GM12878 (cell line): ENCODE measurements at regions not wholly inside any gene's neighbourhood (a gene's known extent, or its start where the extent isn't known, plus 50 kb on each side); places are given as distances from the start of the nearest gene placed in this dataset.

Experiments
- ATAC-seq: fragments of 200-7000 bp; cut with Tn5 transposase; 3 replicates; pipeline ENCODE4 v1.9.1; 2020; ENCODE audit warnings: mild to moderate bottlenecking, moderate library complexity
- BruUV-seq: library from RNA; stranded (reverse); fragments of 400-500 nt; replicated peaks from 2 replicates; lab custom pipeline; 2021; lab: Mats Ljungman, UMichigan
- CTCF ChIA-PET: fragments of 300-600 bp; sonication (Branson Sonifier 250); formaldehyde crosslinking; extraction: SDS; loops from one replicate; lab custom pipeline; 2021; ENCODE audit warnings: inconsistent platforms; lab: Yijun Ruan, JAX
- POLR2A ChIA-PET: fragments of 350-600 bp; formaldehyde crosslinking; extraction: SDS; loops from one replicate; lab custom pipeline; 2021; ENCODE audit warnings: inconsistent platforms; lab: Charles Lee
- RAD21 ChIA-PET: fragments of 300-600 bp; sonication (Branson Sonifier 250); formaldehyde crosslinking; loops from one replicate; lab custom pipeline; 2023; ENCODE audit warnings: antibody characterized with exemption; ENCODE audit not compliant: unreplicated experiment; lab: Charles Lee
- SMC1A ChIA-PET: fragments of 300-600 bp; sonication (Branson Sonifier 250); formaldehyde crosslinking; loops from one replicate; lab custom pipeline; 2023; ENCODE audit not compliant: unreplicated experiment, uncharacterized antibody; lab: Charles Lee
- DNase-seq: peaks from one replicate; pipeline ENCODE4 v3.0.0-alpha.2; 2011; ENCODE audit warnings: low read depth, low spot score
- FAIRE-seq: peaks from 3 replicates; lab custom pipeline; 2011; peaks lifted over from hg19 to GRCh38; lab: Jason Lieb, UNC
- H2AFZ ChIP-seq: 2 replicates; pipeline ENCODE4 v1.6.0; 2011; ENCODE audit warnings: low read depth, low read length, control low read depth; ENCODE audit not compliant: control insufficient read depth
- H3K27ac ChIP-seq: 2 replicates; pipeline ENCODE4 v1.5.1; 2011; ENCODE audit warnings: control low read depth; ENCODE audit not compliant: control insufficient read depth, insufficient read depth
- H3K27me3 ChIP-seq, 2 experiments: replicated peaks in 1 of 2; 2 replicates each; pipeline versions ENCODE4 v1.6.0 to v1.6.1; 2011; ENCODE audit warnings: low read length in 1 of 2; ENCODE audit not compliant: control insufficient read depth in 2 of 2, insufficient read depth in 2 of 2
- H3K36me3 ChIP-seq, 2 experiments: 2 replicates each; pipeline ENCODE4 v1.5.1; 2011; ENCODE audit warnings: low read length in 1 of 2; ENCODE audit not compliant: control insufficient read depth in 2 of 2, insufficient read depth in 2 of 2
- H3K4me1 ChIP-seq: 2 replicates; pipeline ENCODE4 v1.6.1; 2011; ENCODE audit warnings: mild to moderate bottlenecking, low read length, moderate library complexity, mixed read lengths; ENCODE audit not compliant: control insufficient read depth, insufficient read depth
- H3K4me2 ChIP-seq: 2 replicates; pipeline ENCODE4 v1.6.0; 2011; ENCODE audit warnings: control low read depth; ENCODE audit not compliant: control insufficient read depth, insufficient read depth
- H3K4me3 ChIP-seq: fragments of 200-600 bp; sonication (generic); 2 replicates; pipeline ENCODE4 v1.5.1; 2016
- H3K79me2 ChIP-seq: 2 replicates; pipeline ENCODE4 v1.6.0; 2011; ENCODE audit warnings: low read length; ENCODE audit not compliant: control insufficient read depth, insufficient read depth
- H3K9ac ChIP-seq: 2 replicates; pipeline ENCODE4 v1.8.0; 2011; ENCODE audit warnings: low read length, control low read depth, mixed read lengths; ENCODE audit not compliant: control insufficient read depth, insufficient read depth
- H3K9me3 ChIP-seq: replicated peaks from 3 replicates; pipeline ENCODE4 v1.5.1; 2011; ENCODE audit warnings: mild to moderate bottlenecking, low read length; ENCODE audit not compliant: control insufficient read depth, insufficient read depth
- H4K20me1 ChIP-seq: 2 replicates; pipeline ENCODE4 v1.6.0; 2011; ENCODE audit not compliant: control insufficient read depth, insufficient read depth
- ASH2L ChIP-seq: fragments of 300-600, 200-600 bp; sonication (generic); IDR thresholded peaks from 2 replicates; pipeline ENCODE4 v1.6.1; 2017; ENCODE audit warnings: low read depth, mild to moderate bottlenecking, borderline replicate concordance
- ATF7 ChIP-seq: fragments of 450-650 bp; IDR thresholded peaks from 2 replicates; pipeline ENCODE4 v1.6.1; 2016; ENCODE audit warnings: low read depth, mild to moderate bottlenecking
- BACH1 ChIP-seq: fragments of 450-650 bp; IDR thresholded peaks from 2 replicates; pipeline ENCODE4 v1.6.1; 2017; ENCODE audit warnings: mild to moderate bottlenecking, borderline replicate concordance
- CHD2 ChIP-seq: IDR thresholded peaks from 2 replicates; pipeline ENCODE4 v1.6.1; 2011; ENCODE audit warnings: low read depth, low read length, improper control_type of control experiment, borderline replicate concordance
- ELK1 ChIP-seq: IDR thresholded peaks from 2 replicates; pipeline ENCODE4 v1.6.1; 2012; ENCODE audit warnings: low read depth, low read length, improper control_type of control experiment
- EP300 ChIP-seq, 2 experiments: fragments of 150-350 bp in 1 of 2; IDR thresholded peaks; 2 replicates each; pipeline ENCODE4 v1.6.1; 2011 to 2012; ENCODE audit warnings: low read depth in 2 of 2, low read length in 2 of 2, borderline replicate concordance in 1 of 2, improper control_type of control experiment in 1 of 2, inconsistent platforms in 1 of 2; ENCODE audit not compliant: control insufficient read depth in 1 of 2
- ESRRA ChIP-seq: IDR thresholded peaks from 2 replicates; pipeline ENCODE4 v1.6.1; 2012; ENCODE audit warnings: mild to moderate bottlenecking, low read length, improper control_type of control experiment
- FOS ChIP-seq: IDR thresholded peaks from 3 replicates; pipeline ENCODE4 v1.6.1; 2011; ENCODE audit warnings: borderline replicate concordance; ENCODE audit not compliant: insufficient read length; ENCODE audit errors: extremely low read depth
- MEF2A ChIP-seq: IDR thresholded peaks from 2 replicates; pipeline ENCODE4 v1.6.1; 2011; ENCODE audit warnings: low read depth, mild to moderate bottlenecking, low read length, moderate library complexity; ENCODE audit not compliant: insufficient read depth
- MTA3 ChIP-seq: IDR thresholded peaks from 2 replicates; pipeline ENCODE4 v1.6.1; 2012; ENCODE audit warnings: low read length, inconsistent platforms, borderline replicate concordance
- NFXL1 ChIP-seq: fragments of 450-650 bp; IDR thresholded peaks from 2 replicates; pipeline ENCODE4 v1.6.1; 2017; ENCODE audit warnings: antibody characterized with exemption, mild to moderate bottlenecking, borderline replicate concordance
- PKNOX1 ChIP-seq: fragments of 450-650 bp; IDR thresholded peaks from 2 replicates; pipeline ENCODE4 v1.6.1; 2016; ENCODE audit warnings: mild to moderate bottlenecking
- PRDM15 ChIP-seq: fragments of 450-650 bp; formaldehyde crosslinking; IDR thresholded peaks from 2 replicates; pipeline ENCODE4 v1.4.0; 2020; ENCODE audit warnings: mild to moderate bottlenecking, moderate library complexity
- SREBF1 ChIP-seq: IDR thresholded peaks from 2 replicates; pipeline ENCODE4 v1.6.1; 2012; ENCODE audit warnings: mild to moderate bottlenecking, low read length
- STAT3 ChIP-seq: IDR thresholded peaks from 2 replicates; pipeline ENCODE4 v1.6.1; 2011; ENCODE audit warnings: low read depth, low read length, improper control_type of control experiment
- TBL1XR1 ChIP-seq: IDR thresholded peaks from 2 replicates; pipeline ENCODE4 v1.6.1; 2012; ENCODE audit warnings: low read depth, low read length, improper control_type of control experiment
- TCF7 ChIP-seq: IDR thresholded peaks from 2 replicates; pipeline ENCODE4 v1.6.1; 2014; ENCODE audit warnings: antibody characterized with exemption, borderline replicate concordance
- WGBS: methylation state at CpG from one replicate; pipeline ENCODE4 v1.1.6; 2016; ENCODE audit warnings: low lambda C conversion rate; ENCODE audit not compliant: insufficient replicate concordance, insufficient coverage; ENCODE audit errors: missing lambda C conversion rate; 5-methylcytosine and 5-hydroxymethylcytosine counted together
- in situ Hi-C: fragments of 300-500 bp; cut with MboI; formaldehyde crosslinking; loops from 9 replicates; pipeline ENCODE4 v1.14.3; 2018; ENCODE audit warnings: mixed read lengths
- intact Hi-C: fragments of 100-400 bp; cut with micrococcal nuclease; formaldehyde crosslinking; loops from one replicate; pipeline ENCODE4 v1.14.2; 2022; ENCODE audit not compliant: unreplicated experiment

- TF ChIP-seq ESRRA (no peak), CHD2 (no peak), NFXL1 (no peak), MEF2A (no peak), SREBF1 (no peak), EP300 (IDR thresholded peaks at IDR 0.05; ENCODE audit: borderline replicate concordance in 1 of 2, control insufficient read depth in 1 of 2, low read depth in 2 of 2, low read length in 2 of 2) (no peak), ELK1 (no peak), ATF7 (no peak), BACH1 (no peak)
These were observed 201.1 kb upstream of the RREB1 start (continued) for GRCh38 chr6:6906570-6907213.

GRCh38 chr6:6907286-6907685 lies 200.5 kb upstream of the RREB1 start:
- ATAC-seq (no peak), DNase-seq (no peak), FAIRE-seq (no peak)
- Histone ChIP-seq H3K9me3 (no peaks in the 10 kb centered on the region), H3K4me3 (no peak overlapping the region), H3K36me3 (no peaks in the 10 kb centered on the region), H3K27ac (no peak overlapping the region), H2AFZ (no peak overlapping the region), H3K9ac (no peak overlapping the region), H3K27me3 (no peaks in the 10 kb centered on the region; a peak in 1 of 4 replicates), H3K4me1 (no peaks in the 10 kb centered on the region), H3K4me2 (no peak overlapping the region), H4K20me1 (no peaks in the 10 kb centered on the region), H3K79me2 (no peaks in the 10 kb centered on the region)
- BruUV-seq, result no TSS peak
- ChIA-PET RAD21 (no interaction called here), CTCF (no interaction called here), SMC1A (interaction anchor here (1.2 to 3.6 kb wide), 2 partner anchors 8 to 120 kb away, joined by 3 to 14 read pairs; no protein-coding TSS in a partner anchor), POLR2A (no interaction called here)
- TF ChIP-seq PKNOX1 (no peak), TBL1XR1 (no peak), SREBF1 (no peak), ASH2L (no peak), TCF7 (no peak), MTA3 (no peak), PRDM15 (no peak), FOS (no peak), STAT3 (no peak)
- 49% methylated on average over 4 of the region's 4 CpGs for WGBS
- in situ Hi-C loops (no loop called here), intact Hi-C loops (no loop called here)
